Endothelial cell of umbilical vein (primary cell): ENCODE measurements at regions not wholly inside any gene's neighbourhood (a gene's known extent, or its start where the extent isn't known, plus 50 kb on each side); places are given as distances from the start of the nearest gene placed in this dataset.

Source experiments
- CTCF ChIP-seq, 2 donors: IDR thresholded peaks; 1 replicate in 1 of 2; 2 replicates in 1 of 2; pipeline ENCODE4 v1.5.1; 2011; ENCODE audit warnings: low read length in 2 of 2, mild to moderate bottlenecking in 2 of 2, moderate library complexity in 2 of 2, control low read depth in 1 of 2, inconsistent platforms in 1 of 2, low read depth in 1 of 2; ENCODE audit not compliant: insufficient read depth in 1 of 2; ENCODE audit errors: extremely low read depth in 1 of 2
- EZH2 ChIP-seq: IDR thresholded peaks from 2 replicates; pipeline ENCODE4 v1.6.1; 2012; ENCODE audit warnings: borderline replicate concordance, low read depth, mild to moderate bottlenecking, moderate library complexity, low read length, inconsistent platforms; ENCODE audit not compliant: severe bottlenecking
- FOS ChIP-seq: IDR thresholded peaks from 2 replicates; pipeline ENCODE4 v1.6.1; 2011; ENCODE audit warnings: mild to moderate bottlenecking, low read length, moderate library complexity, borderline replicate concordance; ENCODE audit not compliant: insufficient read depth
- JUN ChIP-seq: IDR thresholded peaks from 2 replicates; pipeline ENCODE4 v1.6.1; 2011; ENCODE audit warnings: borderline replicate concordance, low read depth; ENCODE audit not compliant: insufficient read length, insufficient read depth
- MAX ChIP-seq: IDR thresholded peaks from 2 replicates; pipeline ENCODE4 v1.6.1; 2011; ENCODE audit not compliant: insufficient read depth, insufficient read length
- POLR2A ChIP-seq: IDR thresholded peaks from 2 replicates; pipeline ENCODE4 v1.6.1; 2012; ENCODE audit warnings: low read depth, mild to moderate bottlenecking, control low read depth, low read length
- POLR2AphosphoS5 ChIP-seq: IDR thresholded peaks from 2 replicates; pipeline ENCODE4 v1.6.1; 2012; ENCODE audit warnings: low read depth, mild to moderate bottlenecking, control low read depth, low read length, moderate library complexity; ENCODE audit not compliant: insufficient read depth

- TF ChIP-seq EZH2 = no peak
- no peak for TF ChIP-seq POLR2AphosphoS5
- no peak for TF ChIP-seq JUN
- no peak for TF ChIP-seq POLR2A
- no peak for TF ChIP-seq CTCF (IDR thresholded peaks at IDR 0.05; ENCODE audit: extremely low read depth in 1 of 2, insufficient read depth in 1 of 2, low read depth in 1 of 2, low read length in 2 of 2)
- TF ChIP-seq MAX = no peak
- no peak for TF ChIP-seq FOS
Measured at GRCh38 chr3:159532577-159532976, 456.1 kb upstream of the IL12A start.
